GM18517 (cell line): ENCODE measurements at regions not wholly inside any gene's neighbourhood (a gene's known extent, or its start where the extent isn't known, plus 50 kb on each side); places are given as distances from the start of the nearest gene placed in this dataset.
"Not testable (repeated sequence)": the region's sequence is repeated elsewhere in the genome, so short reads cannot be mapped to it uniquely, and the experiment has no call there.

Experiments
- ATAC-seq: cut with Tn5 transposase; IDR thresholded peaks from one replicate; pipeline ENCODE4 v1.9.1; 2021; ENCODE audit warnings: mild to moderate bottlenecking, moderate library complexity; ENCODE audit not compliant: unreplicated experiment

DNA sequence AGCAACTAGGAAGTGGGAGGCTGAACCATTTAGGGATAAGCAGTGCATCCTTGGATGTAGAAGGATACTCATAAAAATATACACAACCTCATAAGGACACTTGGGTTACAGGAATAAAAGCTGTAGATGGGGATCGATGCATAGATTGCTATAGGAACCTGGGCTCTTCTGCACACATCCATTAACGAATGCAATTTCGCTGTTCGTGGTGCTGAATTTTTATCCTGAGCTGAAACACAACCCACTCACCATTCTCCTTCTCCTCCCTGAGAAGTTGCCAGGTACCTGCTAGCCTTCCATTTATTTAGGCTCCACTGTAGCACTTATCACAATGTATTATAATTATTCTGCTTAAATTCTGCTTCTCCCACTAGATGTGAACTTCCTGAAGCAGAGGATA lies 320.6 kb upstream of the BRINP1 start:
- ATAC-seq: no peak

DNA sequence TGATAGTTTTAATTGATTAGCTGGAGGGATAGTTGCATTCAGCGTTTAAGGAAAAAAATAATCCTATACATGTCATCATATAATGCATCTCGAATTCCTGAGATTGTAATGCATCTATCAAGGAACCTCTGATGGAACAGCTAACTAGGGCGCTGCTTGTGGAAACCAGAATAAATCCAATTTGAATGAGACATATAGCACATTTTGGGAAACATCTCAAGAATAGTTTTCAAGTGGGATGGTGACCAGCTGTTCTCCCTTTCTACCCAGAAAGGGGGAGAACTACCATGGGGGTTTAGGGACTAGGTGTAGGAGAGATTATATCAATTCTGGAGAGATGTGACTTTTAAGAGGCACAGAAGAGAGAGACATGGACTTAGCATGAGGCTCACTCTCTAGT lies 319.3 kb upstream of the BRINP1 start:
- ATAC-seq: no peak

DNA sequence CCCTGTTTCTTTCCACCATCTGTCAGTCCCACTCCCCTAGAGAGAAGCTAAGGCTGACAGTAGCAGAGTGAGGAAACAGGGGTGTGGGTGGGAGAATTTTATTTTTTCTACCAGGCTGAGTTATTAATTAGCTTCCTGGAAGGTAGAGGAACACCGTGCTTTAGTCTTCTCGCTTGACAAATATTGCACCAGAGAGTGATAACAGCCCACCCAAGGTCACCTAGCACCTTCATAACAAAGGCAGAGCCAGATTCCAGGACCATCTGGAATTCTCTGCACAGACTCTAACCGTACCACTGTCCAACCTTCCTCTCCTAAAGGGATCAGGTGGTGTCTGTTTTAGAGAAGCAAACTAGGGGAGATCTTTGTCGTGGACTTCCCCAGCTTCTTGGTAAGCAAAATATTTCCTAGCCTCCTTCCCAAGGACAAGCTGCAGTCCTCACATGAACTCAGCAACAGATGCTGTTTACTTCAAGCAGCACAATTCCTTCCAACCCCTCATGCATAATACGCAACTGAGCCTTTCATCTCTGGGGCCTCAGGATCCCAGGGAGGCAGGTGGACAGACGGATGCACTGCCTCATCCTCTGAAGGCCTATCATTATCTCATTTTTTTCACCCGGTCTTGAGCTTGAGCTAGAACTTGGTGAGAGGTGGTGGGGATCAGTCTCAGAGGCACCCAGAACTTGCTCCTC lies 308.7 kb upstream of the BRINP1 start:
- no peak for ATAC-seq

DNA sequence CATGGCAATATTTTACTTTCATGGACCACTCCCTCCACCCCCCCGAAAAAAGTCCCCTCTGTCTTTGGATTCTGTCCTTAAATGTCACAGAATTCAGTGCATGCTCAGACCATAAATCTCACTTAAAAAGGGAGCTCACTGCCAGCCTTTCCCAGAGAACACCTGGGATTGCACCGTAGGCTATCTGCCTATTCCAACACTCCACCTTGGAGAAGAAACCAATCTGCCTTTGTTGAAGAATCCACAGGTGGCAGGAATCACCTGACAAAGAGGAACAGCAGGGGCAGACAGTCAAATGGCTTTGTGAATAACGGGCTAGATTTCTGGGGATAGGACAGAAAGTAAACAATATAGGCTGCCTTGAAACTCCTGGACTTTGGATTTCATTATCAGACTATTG lies 306.7 kb upstream of the BRINP1 start:
- no peak for ATAC-seq

DNA sequence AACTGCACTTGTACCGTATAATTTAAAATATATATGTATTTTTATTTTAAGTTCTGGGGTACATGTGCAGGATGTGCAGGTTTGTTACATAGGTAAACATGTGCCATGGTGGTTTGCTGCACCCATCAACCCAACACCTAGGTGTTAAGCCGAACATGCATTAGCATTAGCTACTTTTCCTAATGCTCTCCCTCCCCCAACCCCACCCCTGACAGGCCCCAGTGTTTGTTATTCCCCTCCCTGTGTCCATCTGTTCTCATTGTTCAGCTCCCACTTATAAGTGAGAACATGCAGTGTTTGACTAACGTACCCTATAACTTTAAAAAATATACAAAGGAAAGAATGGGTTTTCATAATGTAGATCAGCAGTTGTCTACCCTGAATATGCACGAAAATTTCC lies 303.5 kb upstream of the BRINP1 start:
- not testable (repeated sequence) for ATAC-seq

DNA sequence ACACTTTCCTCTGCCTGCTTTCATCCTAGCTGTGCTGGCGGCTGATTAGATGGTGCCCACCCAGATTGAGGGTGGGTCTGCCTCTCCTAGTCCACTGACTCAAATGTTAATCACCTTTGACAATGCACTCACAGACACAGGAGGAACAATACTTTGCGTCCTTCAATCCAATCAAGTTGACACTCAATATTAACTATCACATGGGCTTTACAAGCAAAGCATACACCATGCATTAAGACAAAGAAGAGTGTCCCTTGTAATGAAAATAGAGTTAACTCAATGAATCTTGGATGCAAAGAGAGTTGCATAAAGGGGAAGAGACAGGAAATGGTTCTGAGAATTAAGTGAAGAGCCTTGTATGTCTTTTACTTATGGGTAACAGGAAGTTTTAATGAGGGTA lies 298.7 kb upstream of the BRINP1 start:
- no peak for ATAC-seq

DNA sequence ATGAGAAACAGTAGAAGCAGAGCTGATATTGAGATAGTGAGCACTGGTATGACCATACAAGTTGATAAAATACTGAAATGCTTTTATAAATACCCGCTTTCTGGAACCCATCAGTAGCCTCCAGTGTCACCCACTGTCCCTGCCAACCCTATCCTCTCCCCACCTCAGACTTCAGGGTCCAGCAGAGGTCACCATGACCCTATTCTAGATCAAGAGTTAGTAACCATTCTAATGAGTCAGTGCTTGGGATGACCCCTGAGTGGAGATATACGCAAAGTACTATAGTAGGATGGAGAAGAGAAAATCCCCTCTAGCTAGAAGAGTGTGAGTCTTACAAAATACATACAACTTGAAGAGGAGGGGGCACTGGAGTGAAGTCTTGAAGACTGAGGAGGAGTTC lies 297.9 kb upstream of the BRINP1 start:
- ATAC-seq: no peak

DNA sequence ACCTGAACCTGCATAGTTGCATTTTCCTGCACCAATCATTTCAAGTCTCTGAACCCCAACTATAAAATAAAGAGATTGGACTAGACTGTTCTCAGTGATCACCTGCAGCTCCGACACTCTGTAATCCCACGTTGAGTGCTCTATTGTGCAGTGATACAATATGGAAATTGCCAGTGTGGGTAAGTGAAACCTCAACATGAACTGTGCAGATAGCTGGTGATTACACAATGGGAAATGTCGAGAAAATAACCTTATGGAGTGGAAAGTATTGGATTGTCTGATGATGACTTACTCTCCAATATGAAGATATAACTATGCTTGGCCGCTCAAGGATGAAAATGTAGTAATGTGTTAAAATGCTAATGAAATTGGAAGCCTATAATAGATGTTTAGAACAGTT lies 293.1 kb upstream of the BRINP1 start:
- ATAC-seq: no peak

DNA sequence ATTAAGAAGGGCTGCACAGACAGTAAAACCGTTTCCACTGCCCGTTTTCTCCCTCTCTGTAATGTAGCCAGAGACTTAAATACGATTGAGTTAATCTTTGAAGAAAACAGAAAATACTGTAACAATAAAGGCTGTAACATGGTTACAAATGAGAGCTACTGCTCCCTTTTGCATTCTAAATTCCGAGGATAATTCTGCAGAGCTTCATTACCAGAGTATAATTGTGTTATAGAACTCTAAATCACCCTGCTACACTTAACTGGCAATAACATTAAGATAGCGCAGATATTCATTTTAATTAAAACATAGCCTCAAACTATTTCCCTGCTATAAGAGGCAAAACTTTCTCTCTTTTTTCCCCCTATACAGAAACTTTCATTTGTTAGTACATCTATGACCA lies 283.7 kb upstream of the BRINP1 start:
- ATAC-seq: no peak

DNA sequence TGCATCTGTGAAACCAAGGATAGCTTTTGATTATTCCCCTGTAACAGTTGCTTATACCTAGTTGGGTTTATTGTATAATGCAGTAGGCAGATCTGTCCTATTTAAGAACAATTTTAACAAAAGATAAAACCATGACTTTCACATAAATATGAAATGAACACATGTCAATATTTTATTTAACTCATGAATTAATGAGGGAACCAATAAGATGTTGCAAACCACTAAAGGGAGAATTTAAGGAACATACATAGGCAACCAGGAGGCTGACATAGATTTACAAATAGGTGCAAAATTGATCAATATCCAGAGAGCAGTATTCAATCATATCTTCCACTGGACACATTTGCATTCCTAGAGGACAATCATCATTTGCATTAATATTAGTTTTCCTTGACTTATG lies 280.0 kb upstream of the BRINP1 start:
- ATAC-seq: no peak

DNA sequence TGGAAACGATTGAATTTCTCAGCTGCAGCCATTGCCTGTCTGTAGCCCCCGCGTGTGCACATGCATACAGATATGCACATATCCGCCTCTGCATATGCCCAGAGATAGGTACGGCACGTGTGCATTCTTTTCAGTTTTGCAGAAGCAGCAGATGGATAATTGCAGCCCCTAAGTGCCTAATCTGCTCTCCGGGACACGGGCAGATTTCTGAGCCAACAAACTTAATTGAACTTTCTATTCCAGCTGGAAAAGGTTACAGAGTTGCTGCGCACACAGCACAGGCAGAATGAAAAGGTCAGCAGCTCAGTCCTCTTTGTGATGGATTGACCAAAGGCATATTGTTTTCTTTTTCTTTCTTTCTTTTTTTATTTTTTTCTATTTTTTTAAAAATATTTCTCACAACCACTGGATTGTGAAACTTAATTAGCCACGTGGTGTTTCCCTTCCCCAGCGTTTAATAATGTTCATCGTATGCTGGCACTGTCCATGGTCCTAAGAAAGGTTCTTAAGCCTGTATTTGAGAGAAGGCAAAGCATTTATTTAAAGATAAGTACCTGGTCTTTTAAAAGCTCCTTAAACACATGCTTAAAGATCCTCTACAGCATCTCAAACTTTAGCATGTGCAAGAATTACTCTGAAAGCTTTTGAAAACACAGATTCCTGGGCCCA lies 270.2 kb upstream of the BRINP1 start:
- ATAC-seq: no peak

DNA sequence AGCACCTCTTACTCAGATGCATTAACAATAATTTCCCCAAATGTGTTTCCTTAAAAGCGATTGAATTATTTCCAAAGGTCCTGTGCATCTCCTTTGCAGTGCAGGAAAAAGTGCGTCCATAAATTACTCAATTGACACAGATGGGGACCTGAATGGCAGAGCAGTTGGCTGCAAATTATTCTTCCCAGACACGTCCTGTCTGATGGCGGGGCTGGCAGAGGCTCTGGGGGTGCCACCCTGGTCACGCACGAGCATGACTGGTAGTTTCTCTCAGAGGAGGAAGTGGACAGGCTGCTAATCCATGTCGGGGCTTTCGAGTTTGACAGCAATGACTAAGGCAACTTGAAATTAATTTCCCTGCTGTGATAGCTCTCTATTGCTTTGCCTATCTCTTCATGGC lies 264.8 kb upstream of the BRINP1 start:
- ATAC-seq: no peak

DNA sequence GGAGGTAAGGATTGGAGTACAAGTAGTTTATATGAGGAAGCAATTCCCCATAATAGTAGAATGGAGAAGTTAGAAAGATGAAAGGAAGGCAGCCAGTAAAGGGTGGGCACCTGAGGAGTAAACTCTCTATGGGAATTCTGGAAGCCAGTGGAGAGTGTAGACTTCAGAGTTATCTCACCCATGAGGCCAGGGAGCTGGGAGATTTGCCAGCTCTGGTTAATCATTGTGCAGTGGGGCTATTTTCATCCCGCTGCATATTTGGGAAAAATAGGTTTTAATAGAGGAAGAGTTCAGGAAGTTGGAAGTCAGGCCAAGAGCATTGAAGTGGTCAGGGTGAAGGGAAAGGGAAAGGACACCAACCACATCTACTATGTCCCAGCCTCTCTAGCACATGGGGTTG lies 242.3 kb upstream of the BRINP1 start:
- ATAC-seq: no peak

DNA sequence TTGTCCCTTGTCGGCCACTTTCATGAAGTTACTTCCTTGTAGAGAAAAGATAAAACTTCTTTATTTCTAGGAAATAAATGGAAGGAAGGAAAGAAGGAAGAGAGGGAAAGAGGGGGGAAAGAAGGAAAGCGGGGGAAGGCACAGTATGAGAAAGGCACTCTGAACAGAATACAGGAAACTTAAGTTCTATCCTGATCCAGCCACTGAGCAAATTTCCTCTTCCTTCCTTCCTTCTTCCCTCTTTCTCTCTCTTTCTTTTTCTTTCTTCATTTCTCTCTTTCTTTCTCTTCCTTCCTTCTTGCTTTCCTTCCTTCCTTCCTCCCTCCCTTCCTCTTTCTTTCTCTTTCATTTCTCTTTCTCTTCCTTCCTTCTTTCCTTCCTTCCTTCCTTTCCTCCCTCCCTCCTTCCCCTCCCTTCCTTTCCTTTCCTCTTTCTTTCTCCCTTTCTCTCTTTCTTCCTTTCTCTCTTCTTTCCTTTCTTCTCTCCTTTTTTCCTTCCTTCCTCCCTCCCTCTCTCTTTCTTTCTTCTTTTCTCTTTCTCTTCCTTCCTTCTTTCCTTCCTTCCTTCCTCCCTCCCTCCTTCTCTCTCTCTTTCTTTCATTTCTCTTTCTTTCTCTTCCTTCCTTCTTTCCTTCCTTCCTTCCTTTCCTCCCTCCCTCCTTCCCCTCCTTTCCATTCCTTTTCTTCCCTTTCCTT lies 240.2 kb upstream of the BRINP1 start:
- no peak for ATAC-seq

DNA sequence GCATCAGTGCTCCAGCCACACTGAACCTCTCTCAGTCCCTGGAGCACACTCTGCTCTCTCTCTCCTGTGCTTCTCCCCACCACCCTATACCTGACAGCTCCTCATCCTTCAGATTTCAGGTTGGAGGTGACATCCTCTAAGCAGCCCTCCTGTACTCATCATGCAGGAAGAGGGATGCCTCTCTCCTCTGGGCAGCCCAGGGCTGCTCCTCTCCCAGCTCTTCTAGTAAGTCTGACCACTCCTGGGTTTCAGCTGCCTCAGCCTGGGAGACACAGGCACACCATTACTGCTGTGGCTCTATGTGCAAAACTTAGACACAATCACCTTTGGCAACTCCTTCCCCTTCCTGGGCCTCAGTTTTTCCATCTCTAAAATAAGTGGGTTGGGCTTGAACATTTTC lies 232.4 kb upstream of the BRINP1 start:
- no peak for ATAC-seq

DNA sequence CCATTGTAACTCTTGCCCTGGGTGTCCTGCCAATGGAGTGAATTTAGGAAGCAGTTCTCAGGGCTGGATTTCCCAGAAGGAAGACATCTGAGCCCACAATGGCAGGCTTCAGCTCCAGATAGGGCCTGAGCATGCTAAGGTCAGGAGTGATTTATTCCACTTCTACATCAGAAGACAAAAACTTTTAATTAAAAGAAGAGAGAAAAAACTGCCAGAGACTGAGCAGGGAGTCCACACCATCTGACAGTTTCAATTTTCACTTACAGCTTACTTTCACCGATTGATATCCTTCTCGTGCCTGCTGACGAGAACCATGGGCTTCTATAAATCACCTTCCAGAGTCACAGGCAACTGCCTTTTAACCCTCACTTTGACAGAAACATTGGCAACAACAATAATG lies 228.3 kb upstream of the BRINP1 start:
- ATAC-seq: no peak

DNA sequence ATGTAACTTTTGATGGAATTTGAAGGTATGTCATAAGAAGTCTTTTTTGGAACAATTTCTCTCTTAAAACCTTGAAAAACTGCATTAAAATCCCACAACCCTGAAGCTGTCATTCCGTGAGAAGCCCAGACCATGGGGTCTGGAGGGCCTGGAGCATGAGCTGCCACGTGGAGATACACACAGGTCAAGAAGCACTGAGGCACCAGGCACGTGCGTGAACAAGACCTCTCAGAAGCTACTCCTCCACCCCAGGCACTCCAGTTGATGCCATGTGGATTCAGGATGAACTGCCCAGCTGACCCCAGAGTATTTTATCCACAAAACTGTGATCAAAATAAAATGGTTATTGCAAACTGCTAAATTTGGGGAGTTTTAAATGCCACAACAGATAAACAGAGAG lies 227.5 kb upstream of the BRINP1 start:
- ATAC-seq: no peak

DNA sequence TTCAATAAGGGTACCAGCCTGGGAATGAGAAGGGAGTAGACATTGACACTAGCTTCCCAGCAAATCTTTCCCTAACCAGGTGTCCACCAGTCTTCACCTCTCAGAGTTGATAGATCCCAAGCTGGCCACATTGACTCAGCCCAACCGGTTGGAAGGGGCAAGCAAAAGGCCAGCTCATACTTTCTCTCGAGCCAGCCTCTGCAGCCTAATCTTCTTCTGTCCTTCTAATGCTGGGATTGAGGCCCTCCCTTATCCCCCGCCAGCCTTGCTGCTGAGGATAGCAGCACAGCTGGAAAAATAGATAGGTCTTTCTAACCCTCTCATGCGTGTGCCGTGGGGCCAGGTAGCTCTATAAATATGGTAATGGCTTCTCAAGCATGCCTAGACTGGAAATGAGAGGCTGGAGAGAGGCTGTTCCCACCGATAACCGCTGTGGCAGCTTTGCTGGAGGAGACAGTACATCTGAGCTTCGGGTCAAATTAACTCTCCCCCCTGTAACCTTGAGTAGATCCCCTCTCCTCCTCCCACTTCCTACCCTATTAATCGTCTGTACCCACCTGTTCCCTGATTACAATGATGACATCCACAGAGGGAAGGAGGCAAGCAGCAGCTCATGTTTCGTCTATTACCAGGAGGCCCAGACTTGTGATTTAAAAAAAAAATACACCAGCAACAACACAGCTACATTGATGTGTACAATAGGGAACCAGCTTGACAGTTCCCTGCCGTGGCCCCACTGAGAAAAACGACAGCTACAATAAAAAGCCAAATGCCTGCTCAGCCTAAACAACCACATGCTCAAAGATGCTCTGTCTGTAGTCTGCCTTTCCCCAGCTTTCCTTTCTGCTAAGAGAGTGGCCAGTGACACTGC lies 219.9 kb upstream of the BRINP1 start:
- ATAC-seq: no peak

DNA sequence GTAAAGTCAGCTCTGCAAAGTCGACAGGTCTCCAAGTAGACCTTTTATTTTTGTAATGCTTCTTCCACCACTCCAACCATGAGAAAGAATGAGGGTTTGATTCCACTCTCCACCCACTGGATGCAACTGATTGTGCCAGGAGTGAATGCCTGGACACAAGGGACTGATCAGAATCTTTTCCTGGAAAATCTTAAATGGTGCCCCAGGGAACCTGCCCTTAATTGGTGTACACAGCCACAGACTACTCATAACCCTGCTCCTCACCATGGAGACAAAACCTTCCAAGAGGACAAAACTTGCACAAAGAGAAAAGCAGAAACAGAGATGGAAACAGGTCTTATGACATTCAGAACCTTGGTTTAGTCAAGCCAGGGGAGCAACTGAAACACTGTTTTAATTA lies 208.6 kb upstream of the BRINP1 start:
- no peak for ATAC-seq

DNA sequence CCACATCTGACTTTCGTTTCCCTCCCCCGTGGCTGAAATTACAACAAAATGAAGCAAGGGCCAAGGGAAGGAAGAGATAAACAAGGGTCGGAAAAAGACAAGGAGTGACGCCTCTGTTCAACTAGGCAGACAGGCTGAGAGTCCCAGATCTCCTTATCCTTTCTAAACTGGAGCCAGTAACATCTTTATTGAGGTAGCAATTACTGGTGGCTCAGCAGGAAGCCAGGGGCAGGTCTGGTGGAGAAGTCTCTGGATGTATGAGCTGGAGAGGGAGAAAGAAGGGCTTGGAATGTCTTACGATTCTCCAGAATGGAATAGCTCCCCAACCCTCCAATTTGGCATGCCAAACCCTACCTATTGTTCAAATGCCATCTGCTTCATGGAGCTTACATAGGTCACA lies 190.8 kb upstream of the BRINP1 start:
- no peak for ATAC-seq

DNA sequence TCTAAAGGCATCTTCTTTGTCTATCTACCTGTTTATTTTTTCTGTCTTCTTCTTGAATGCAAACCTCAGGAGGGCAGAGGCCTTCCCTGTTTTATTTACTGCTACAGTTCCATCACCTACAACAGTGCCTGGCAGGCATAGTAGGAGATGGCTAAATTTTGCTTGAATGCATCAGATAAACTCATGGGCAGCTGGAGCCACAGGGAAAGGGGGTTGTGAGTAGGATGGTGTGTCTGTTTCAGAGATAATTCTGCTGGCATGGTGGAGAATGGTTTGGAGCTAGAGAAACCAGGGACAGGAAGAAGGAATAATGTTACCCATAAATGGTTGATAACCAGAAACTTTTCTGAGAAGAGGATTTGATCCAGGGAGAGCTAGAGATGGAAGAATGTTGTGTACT lies 189.8 kb upstream of the BRINP1 start:
- ATAC-seq: no peak
